ENCODE measurements at regions not wholly inside any gene's neighbourhood (a gene's known extent, or its start where the extent isn't known, plus 50 kb on each side); places are given as distances from the start of the nearest gene placed in this dataset.

- no peak overlapping the region for H3K4me3 ChIP-seq (replicated peaks; ENCODE audit: low read depth, low read length)
- DNase-seq (ENCODE audit: extremely low read depth, low read depth), result no peak
- no peak for TF ChIP-seq CTCF (IDR thresholded peaks at IDR 0.05; ENCODE audit: low read depth, low read length, missing control alignments)
Measured at GRCh38 chr1:56000424-56000823, 578.9 kb downstream of the PLPP3 start.

DNA sequence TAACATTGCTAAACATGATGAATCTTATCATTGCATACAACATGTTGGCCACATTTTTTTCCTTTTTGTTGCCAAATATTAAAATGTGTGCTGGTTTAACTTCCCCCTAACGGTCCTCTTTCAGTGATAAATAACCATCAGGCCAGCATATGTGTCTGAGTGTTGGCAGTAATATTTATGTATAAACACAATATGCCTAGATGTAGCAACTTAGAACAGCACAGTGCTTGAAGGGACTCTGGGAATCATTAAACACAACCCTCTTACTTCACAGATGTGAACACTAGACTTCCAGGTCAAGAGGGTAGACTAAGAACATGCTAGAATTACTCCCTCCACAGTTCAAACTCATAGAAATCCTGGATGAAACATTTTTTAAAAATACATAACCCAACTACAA is 581.8 kb downstream of the PLPP3 start:
- H3K4me3 ChIP-seq (replicated peaks; ENCODE audit: low read depth, low read length), result no peak overlapping the region
- TF ChIP-seq CTCF (IDR thresholded peaks at IDR 0.05; ENCODE audit: low read depth, low read length, missing control alignments), result no peak
- peak; percentile 81 for DNase-seq (ENCODE audit: extremely low read depth, low read depth)

GRCh38 chr1:55993646-55994318 is 585.6 kb downstream of the PLPP3 start:
- DNase-seq (ENCODE audit: extremely low read depth, low read depth), result peak; percentile 17

GRCh38 chr1:55990007-55990406 is 589.4 kb downstream of the PLPP3 start:
- DNase-seq (ENCODE audit: extremely low read depth, low read depth), result no peak
- no peak overlapping the region for H3K4me3 ChIP-seq (replicated peaks; ENCODE audit: low read depth, low read length)
- TF ChIP-seq CTCF (IDR thresholded peaks at IDR 0.05; ENCODE audit: low read depth, low read length, missing control alignments), result no peak

More at GRCh38 chr1:55993646-55994318, 585.6 kb downstream of the PLPP3 start:
- TF ChIP-seq CTCF (IDR thresholded peaks at IDR 0.05; ENCODE audit: low read depth, low read length, missing control alignments), result no peak
- H3K4me3 ChIP-seq (replicated peaks; ENCODE audit: low read depth, low read length), result no peak overlapping the region

- H3K4me3 ChIP-seq (replicated peaks; ENCODE audit: low read depth, low read length), result no peak overlapping the region
- no peak for DNase-seq (ENCODE audit: extremely low read depth, low read depth)
- no peak for TF ChIP-seq CTCF (IDR thresholded peaks at IDR 0.05; ENCODE audit: low read depth, low read length, missing control alignments)
Measured at GRCh38 chr1:55988963-55989452, 590.4 kb downstream of the PLPP3 start.

DNA sequence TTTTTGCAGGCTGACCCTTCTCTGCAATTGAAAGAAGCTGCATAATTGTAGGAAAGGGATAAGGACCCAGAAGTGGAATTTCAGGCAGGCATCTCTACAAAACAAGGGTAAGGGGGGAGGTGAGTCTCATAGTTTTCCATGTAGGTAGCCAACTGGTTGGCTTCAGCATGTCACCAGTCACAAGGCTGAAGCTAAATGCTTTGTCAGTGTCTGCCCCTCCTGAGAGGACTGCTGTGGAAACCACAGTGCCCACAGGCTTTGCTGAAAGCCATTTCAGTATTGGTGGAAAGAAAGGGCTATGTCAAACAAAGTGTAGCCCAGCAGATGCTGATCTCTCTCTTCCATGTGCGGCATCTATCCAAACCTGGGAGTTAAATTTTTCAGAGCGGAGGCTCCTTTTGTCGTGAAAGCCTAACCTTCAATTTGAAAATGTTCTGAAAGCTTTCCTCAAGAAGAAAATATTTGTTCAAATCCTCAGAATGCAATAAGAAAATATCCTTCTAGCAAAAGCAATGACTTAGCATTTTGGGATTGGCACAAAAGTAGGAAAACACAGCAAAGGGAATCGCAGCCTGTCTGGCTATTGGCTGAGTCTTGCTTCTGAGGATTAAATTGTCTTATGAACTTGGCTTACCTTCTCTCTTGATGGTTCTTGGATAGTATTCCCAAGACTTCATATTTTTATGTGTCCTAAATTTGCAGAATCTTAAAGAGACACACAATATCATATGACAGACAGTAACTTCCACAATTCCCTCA is 591.7 kb downstream of the PLPP3 start:
- no peak for DNase-seq (ENCODE audit: extremely low read depth, low read depth)
- no peak overlapping the region for H3K4me3 ChIP-seq (replicated peaks; ENCODE audit: low read depth, low read length)
- TF ChIP-seq CTCF (IDR thresholded peaks at IDR 0.05; ENCODE audit: low read depth, low read length, missing control alignments), result no peak

Measured in HFF-Myc (cell line).